ENCODE measurements at regions not wholly inside any gene's neighbourhood (a gene's known extent, or its start where the extent isn't known, plus 50 kb on each side); places are given as distances from the start of the nearest gene placed in this dataset.
"Not testable (repeated sequence)": the region's sequence is repeated elsewhere in the genome, so short reads cannot be mapped to it uniquely, and the experiment has no call there.

DNA sequence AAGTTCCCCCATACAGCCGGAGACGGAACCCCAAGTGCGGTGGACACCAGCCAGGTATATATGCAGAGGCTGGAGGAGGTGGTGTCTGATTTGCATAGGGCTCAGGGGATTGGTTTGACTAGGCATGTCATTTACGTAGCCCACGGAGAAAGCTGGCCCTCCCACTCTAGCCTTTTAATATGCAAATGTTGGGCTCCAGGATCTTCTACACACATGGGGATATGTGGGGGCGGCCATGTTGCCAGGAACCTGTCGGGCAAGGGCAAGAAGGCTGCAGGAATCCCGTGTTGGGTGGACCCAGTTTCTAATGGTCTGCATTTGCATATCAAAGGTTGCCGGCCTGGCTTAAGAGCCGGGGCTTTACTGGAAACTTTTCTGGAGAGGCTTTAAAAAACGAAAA lies 57.4 kb downstream of the FTHL17 start:
- not testable (repeated sequence) for DNase-seq

DNA sequence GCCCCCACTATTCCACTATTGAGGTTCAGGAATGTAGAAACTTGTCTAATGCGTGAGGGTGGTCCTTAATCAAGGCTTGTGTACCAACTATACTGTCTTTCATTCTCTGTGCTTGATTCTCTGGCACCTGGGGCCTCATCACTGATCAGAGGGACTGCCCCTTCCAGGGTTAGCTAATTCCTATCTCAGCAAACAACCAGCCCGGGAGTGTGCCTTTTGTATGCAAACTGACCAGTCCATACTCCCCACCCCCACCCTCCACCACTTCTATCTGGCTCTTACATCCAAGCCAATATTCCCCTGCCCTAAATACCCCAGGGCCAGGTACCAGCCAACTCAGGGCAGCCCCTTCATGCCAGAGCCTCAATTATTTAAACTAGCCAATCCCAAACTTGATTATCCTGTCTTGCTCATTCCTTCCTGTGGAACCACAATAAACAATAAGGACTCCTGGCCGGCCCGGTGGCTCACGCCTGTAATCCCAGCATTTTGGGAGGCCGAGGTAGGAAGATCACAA lies 59.3 kb downstream of the FTHL17 start:
- no peak for DNase-seq

DNA sequence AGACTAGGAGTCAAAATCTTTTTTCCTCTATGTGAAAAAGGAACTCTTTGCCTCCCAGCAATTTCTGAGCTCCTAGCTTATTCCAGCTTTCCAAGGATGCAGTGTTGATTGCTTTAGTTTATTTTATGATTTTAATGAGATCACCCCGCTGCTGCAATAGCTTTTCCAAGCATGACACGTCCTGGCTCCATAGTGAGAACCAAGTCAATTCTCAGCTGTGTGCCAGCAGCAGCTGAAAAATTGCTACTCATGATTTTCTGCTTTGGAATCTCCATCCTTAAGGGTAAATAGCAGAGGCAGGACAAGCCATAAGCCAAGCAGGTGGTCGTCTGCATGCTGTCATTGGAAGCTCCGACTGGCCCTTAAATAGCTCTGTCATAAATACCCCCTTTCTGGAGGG lies 64.5 kb downstream of the FTHL17 start:
- no peak for DNase-seq

- DNase-seq: no peak
These were observed 65.8 kb downstream of the FTHL17 start for GRCh38 chrX:31006027-31006426.

- DNase-seq: no peak
These were observed 74.4 kb downstream of the FTHL17 start for GRCh38 chrX:30997411-30997810.

GRCh38 chrX:30995705-30996104 lies 76.1 kb downstream of the FTHL17 start:
- DNase-seq: no peak

DNA sequence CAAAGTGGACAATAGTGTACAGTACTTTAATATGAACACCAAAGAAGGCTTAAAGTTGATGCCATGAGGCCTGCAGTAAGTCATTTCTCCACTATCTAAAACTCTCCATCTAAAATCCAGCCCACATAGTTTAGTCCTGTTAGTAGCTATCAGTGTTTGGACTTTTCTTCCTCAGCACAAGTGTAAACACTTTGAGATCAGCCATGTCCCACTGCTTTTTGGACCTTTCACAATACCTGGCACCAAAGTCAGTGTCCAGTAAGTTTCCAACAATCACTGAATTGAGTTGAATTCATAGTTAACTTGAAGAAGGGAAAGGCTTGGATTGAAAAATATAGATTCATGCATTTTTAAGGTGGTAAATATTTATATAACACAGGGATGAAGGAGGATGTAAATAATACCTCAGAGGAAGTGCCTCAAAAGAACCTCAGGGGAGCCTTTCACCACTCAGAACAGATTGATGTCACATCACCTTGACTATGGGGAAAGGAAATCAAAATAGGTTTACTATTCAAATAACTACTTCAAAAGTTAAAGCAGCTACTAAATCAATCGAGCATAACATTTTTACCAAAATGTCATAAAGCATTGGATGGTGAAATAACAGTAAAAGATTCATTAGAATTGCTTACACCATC lies 76.7 kb downstream of the FTHL17 start:
- no peak for DNase-seq

DNA sequence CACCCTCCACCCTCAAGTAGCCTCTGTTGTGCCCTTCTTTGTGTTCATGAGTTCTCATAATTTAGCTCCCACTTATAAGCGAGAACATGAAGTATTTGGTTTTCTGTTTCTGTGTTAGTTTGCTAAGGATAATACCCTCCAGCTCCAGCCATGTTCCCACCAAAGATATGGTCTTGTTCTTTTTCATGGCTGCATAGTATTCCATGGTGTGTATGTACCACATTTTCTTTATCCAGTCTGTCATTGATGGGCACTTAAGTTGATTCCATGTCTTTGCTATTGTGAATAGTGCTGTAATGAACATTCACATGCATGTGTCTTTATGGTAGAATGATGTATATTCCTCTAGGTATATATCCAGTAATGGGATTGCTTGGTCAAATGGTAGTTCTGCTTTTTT lies 77.8 kb downstream of the FTHL17 start:
- not testable (repeated sequence) for DNase-seq

DNA sequence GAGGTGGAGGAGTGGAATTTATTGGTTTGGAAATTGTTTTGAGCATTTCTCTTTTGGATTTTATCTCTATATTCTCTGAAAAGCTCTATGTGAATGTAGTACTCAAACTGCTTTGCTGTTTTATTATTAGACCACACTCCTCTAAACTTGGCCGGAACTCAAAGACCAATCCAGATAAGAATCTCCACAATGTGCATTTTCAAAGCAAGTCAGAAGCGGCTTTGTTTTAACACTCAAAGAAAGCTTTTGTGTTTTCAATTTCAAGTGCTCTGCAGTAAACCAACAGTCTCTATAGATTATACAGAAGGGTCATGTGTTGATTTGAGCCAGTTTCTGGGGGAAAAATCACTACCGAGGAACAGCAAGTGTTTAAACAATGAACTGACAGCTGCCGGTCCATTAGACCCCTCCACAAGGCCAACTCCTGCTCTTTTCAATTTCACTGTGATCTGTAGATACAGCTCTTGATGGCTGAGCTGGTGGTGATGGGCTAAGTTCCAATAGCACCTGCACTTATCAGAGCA lies 79.4 kb downstream of the FTHL17 start:
- no peak for DNase-seq

DNA sequence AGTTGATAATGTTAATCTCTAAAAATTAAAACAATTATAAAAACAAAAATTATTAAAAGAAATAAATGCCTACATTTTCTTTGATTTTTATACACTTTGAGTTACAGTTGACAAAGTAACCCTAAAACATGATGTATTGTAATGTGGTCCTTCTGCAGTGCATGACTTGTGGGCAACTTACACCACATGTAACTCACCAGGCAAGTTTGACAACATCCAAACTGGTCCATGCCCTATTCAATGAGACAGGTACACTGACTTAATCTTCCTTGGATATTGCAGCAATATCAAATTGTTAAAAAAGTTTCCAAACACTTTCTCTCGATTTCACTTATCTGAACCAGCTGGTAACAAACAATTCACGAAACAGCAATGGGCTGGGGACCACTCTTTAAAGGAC lies 81.5 kb downstream of the FTHL17 start:
- DNase-seq: no peak

- no peak for DNase-seq
These were observed 89.4 kb downstream of the FTHL17 start for GRCh38 chrX:30982467-30982866.

DNA sequence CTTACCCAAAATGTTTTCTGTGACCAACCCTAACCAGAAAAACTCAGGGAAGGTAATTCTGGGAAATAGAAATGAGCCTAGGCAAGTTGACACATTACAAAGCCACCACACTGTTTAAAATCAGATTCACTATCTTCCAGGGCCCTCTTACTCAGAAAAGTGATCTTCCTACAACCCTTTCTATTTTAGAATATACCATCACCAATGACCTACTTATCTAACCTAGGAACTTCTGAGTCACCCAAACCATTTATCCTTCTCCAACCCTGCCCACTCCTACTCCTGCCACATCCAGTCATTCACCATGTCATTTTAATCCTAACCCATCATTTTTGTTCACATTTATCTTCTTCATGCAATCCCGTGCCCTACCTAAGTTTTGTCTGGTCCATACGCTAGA lies 89.9 kb downstream of the FTHL17 start:
- DNase-seq: no peak

DNA sequence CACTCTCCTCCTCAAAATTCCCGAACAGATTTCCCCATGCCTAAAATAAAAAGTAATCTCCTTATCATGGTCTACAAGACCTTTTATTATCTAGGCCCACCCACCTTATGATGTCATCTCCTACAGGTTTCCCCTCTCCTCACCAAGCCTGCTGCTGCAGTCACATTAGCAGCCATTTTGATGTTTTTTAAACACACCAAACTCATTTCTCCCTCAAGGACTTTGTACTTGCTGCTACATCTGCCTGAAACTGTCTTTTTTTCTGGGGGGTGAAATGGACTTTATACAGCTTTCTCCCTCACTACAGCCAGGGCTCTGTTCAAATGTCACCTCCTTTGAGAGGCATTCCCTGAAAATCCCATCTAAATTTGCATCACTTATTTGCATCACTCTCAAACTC lies 90.2 kb upstream of the TAB3 start:
- no peak for DNase-seq

DNA sequence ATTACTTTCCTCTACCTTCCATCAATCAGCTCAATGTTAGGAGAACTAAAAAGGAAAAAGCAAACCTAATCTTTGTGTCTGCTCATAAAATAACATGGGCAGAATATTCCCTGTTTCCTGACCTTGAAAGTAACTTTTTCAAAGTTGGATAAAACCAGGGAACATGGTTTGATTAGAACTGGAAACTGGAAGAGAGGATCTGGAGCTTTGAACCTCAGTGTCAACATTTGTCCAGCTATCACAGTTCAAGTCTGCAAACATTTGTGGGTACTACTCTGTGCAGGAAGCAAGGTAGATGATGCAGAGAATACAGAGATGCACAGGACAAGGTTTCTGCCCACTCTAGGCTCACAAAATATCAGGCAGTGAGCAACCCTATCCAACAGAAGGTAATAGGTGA lies 86.4 kb upstream of the TAB3 start:
- no peak for DNase-seq

DNA sequence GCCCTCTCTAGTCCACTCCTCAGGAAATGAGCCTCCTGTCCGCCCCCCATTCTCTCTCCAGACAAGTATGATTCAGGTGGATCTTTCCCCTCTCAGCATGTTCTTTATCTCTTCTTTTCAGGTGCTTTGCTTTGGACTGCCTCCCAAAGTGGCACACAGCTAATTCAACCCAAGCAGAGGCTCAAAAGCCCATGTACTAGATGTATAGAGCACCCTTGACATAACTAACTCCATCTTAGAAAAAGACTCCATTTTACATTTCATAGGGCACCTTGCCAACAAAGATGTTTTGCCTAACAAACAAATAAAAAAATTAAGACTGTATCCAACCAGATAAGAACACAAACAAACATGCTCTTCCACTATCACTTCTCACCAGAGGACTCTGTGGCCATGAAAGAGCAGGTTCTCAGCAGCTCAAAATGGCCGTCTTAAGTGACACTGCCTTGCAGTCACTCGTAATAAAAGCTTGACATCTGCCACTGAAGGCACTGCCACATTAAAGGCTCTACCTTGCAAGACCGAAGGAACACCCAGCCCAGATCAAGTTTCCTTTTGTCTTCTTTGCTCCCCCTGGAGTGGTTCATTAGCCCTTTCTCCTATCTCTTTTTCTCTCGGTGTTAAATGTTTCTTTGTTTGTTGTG lies 84.9 kb upstream of the TAB3 start:
- DNase-seq: no peak

DNA sequence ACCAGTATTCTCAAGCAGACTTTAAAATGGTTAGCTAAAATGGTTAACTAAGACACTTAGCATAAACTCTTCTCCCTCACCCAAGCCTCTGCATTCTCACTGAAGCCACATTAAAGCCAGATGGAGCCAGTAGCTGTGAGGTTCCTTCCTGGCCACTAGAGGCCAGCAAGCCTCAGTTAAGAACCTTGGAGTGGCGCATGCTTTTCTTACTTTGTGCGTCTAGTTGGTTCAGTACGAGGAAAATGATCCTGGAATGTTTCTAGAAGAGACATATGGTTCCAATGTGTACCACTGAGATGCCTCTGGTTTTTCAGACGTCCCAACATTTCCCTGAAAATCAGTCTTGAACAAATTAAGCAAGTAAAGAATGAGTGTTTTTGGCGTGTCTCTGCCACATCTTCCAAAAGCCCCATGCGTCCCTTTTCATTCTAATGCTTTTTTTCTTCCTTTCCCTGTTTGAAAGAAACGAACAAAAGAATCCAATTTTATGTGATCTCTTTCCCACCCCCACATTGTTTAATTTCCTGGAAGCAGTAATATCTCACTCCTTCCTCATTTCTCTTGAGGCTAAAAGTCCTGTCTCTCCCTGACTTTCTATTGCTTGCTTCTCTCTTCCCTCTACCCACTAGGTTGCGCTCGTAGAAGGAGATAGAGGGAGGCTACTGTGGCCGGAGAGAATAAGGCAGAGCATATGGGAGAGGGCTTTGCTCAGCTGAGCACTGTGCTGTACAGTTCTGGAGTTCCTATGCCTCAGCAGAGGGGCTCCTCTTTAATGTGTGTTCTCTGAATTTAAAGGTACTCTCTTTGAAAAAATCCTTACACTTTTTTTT lies 82.9 kb upstream of the TAB3 start:
- peak; percentile 39 for DNase-seq

- no peak for DNase-seq
These were observed 78.5 kb upstream of the TAB3 start for GRCh38 chrX:30967516-30967915.

DNA sequence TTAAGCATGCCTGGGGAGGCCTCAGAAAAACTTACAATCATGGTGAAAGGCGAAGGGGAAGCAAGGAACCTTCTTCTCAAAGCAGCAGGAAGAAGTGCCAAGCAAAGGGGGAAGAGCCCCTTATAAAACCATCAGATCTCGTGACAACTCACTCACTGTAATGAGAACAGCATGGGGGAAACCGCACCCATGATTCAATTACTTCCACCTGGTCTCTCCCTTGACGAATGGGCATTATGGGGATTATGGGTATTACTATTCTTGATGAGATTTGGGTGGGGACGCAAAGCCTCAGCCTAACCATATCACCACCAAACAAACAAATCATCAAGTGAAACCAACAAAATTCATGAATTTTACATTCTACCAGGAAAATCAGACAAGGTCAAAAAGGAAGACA lies 76.7 kb upstream of the TAB3 start:
- no peak for DNase-seq

DNA sequence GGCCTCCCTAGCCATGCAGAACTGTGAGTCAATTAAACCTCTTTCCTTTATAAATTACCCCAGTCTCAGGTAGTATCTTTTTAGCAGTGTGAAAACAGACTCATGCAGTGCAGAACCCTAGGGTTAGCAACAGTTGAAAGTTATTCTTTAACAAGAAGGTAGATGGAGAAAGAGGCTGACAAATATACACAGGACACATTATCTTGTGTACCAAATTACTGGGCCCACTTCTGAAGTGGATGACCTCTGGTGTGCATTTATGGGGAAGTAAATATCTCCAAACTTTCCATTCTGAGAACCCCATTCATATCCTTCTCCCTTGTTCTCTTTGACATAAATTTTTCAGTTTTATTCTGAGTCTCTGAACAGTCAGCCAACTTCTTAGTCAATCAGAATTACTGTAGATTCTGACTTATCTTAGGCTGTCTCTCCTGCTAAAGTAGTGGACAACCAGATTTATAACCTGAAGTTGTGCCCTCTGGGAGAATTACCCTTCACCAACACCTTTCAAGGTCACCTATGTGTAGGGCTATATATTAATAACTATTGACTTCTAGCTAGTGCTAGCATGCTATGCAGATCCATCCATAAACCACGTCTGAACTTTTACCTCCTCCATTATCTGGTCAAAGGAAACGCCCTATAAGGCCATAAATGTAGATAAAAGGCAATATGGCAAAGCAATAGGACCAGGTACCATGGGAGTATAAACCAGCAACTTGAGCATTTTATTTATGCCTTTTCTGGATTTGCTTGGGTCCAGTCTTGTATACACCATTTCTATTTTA lies 72.5 kb upstream of the TAB3 start:
- no peak for DNase-seq

DNA sequence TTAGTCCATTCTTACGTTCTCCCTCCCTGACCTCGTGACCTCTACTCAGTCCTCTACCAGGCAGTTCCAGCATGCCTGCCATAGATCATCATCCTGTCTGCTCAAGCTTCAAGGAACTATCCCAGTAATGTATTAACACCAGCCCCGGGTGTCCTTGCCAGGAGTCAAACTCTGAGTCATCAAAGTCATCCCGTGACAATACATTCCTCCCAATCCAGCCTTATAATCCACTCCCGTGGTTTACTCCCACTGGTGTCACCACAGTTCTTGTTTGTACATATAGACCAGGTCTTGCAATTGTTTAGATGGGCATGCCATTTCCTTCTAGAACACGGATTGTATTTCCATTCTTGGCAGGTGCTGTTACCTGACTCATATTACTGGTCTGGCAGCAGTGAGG lies 68.7 kb upstream of the TAB3 start:
- DNase-seq: no peak

DNA sequence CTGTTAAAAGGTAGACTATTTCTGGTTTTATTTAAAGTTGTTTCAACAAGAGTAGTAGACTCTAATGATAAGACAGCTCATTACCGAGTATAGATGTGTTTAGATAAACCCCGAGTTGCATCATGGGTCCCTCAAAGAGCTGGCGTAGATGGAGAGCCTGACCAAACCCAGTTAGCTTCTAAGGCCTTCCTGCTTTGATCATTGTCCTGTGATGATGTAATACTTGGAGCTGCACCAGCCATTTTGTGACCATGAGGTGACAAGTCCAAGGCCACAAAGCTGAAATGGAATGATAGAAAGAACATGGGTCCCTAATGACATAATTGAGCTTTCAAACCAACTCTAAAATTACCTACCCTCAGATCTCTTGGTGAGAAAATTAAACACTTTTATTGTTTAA lies 66.6 kb upstream of the TAB3 start:
- DNase-seq: no peak

DNA sequence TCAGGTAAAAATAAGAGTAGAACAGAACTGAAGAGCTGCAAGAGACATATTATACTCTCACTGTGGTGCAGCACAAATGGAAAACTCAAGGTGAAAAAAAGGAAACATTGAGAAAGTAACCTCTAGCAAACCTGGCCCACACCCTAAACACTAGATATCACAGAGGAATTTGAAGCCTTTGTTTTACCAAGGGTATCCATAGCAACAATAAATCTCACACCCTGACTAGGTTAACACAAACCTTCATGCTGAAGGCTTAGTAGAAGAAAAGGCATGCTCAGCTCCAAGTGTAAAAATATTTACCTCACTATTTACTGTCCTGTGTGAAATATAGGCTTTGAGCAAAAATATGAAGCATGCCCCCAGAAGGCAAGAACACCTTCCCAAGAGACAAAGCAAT lies 61.9 kb upstream of the TAB3 start:
- no peak for DNase-seq

DNA sequence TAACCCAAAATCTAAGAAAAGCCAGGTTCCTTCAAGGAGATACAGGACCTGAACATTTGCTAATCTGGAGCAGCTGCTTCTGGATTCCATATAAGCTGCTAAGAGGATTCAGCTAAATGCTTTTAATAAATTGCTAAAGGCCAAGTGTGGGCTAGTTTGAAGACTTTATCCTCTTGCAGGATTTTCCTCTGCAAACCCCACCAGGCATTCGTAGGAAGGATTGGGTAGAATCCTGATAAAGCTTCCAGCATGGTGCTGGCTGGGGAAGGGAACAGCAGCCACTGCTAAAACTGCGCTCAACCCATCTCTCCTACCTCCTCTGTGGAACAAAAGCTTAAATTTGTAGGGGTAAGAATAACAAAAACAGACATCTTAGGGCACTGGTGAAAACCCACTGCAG lies 61.3 kb upstream of the TAB3 start:
- no peak for DNase-seq

All from left hindlimb (tissue), 1 donor.